K562 (cell line): ENCODE measurements at regions not wholly inside any gene's neighbourhood (a gene's known extent, or its start where the extent isn't known, plus 50 kb on each side); places are given as distances from the start of the nearest gene placed in this dataset.

Experiments used
- ATAC-seq: fragments of 200-7000 bp; cut with Tn5 transposase; 3 replicates; pipeline ENCODE4 v1.9.1; 2020; ENCODE audit warnings: moderate library complexity
- BruUV-seq: library from RNA; stranded (reverse); fragments of 400-500 nt; replicated peaks from 2 replicates; lab custom pipeline; 2021; lab: Mats Ljungman, UMichigan
- CTCF ChIA-PET: fragments of 300-600 bp; formaldehyde crosslinking; extraction: SDS; loops from one replicate; lab custom pipeline; 2021; ENCODE audit warnings: low intra/inter-chr PET ratio; lab: Yijun Ruan, JAX
- POLR2A ChIA-PET: fragments of 300-600, 350-650 bp; sonication (Branson Sonifier 250); formaldehyde crosslinking; extraction: SDS; loops from one replicate; lab custom pipeline; 2021; ENCODE audit warnings: antibody characterized with exemption, inconsistent platforms; lab: Yijun Ruan, JAX
- DNase-seq, 4 experiments: peaks; one replicate each; pipeline versions ENCODE4 v3.0.0 to v3.0.0-alpha.2; 2011 to 2018; ENCODE audit warnings: low spot score in 3 of 4, mixed read lengths in 3 of 4; ENCODE audit errors: extremely low read depth in 1 of 4
- FAIRE-seq: peaks from 2 replicates; lab custom pipeline; 2011; peaks lifted over from hg19 to GRCh38; lab: Jason Lieb, UNC
- H2AFZ ChIP-seq: 2 replicates; pipeline ENCODE4 v1.6.0; 2011; ENCODE audit warnings: low read depth, low read length, control low read depth, inconsistent platforms
- H3K27ac ChIP-seq: fragments of 200-600 bp; 3 replicates; pipeline ENCODE4 v1.8.0; 2011; ENCODE audit warnings: low read depth, mild to moderate bottlenecking, control low read depth, inconsistent platforms, low read length, moderate library complexity, mixed read lengths; ENCODE audit errors: extremely low read depth
- H3K27me3 ChIP-seq, 2 experiments: fragments of 300-600 bp in 1 of 2; 2 replicates in 1 of 2; 3 replicates in 1 of 2; pipeline versions ENCODE4 v1.6.0 to v1.8.0; 2011; ENCODE audit warnings: inconsistent platforms in 2 of 2, low read length in 2 of 2, mild to moderate bottlenecking in 1 of 2, mixed read lengths in 1 of 2, moderate library complexity in 1 of 2; ENCODE audit not compliant: control insufficient read depth in 2 of 2, insufficient read depth in 2 of 2
- H3K36me3 ChIP-seq: fragments of 300-600 bp; 3 replicates; pipeline ENCODE4 v1.8.0; 2011; ENCODE audit warnings: mild to moderate bottlenecking, low read length, inconsistent platforms; ENCODE audit not compliant: control insufficient read depth, insufficient read depth
- H3K4me1 ChIP-seq, 2 experiments: fragments of 200-600 bp in 1 of 2; replicated peaks in 1 of 2; 2 replicates in 1 of 2; 3 replicates in 1 of 2; pipeline versions ENCODE4 v1.5.1 to v1.8.0; 2011; ENCODE audit warnings: inconsistent platforms in 2 of 2, low read length in 2 of 2, mild to moderate bottlenecking in 1 of 2, mixed read lengths in 1 of 2, moderate library complexity in 1 of 2; ENCODE audit not compliant: control insufficient read depth in 2 of 2, insufficient read depth in 2 of 2
- H3K4me2 ChIP-seq: 2 replicates; pipeline ENCODE4 v1.6.1; 2011; ENCODE audit warnings: low read length, control low read depth, inconsistent platforms, mixed read lengths; ENCODE audit not compliant: insufficient read depth
- H3K4me3 ChIP-seq: fragments of 200-600 bp; sonication (generic), shearing (Covaris generic); 2 replicates; pipeline ENCODE4 v1.5.1; 2016; ENCODE audit warnings: control low read depth, inconsistent platforms
- H3K79me2 ChIP-seq: fragments of 200-600 bp; 3 replicates; pipeline ENCODE4 v1.8.0; 2011; ENCODE audit warnings: low read length, inconsistent platforms; ENCODE audit not compliant: control insufficient read depth, insufficient read depth
- H3K9ac ChIP-seq, 2 experiments: 2 replicates each; pipeline versions ENCODE4 v1.6.0 to v1.6.1; 2011; ENCODE audit warnings: low read depth in 2 of 2, low read length in 2 of 2, control low read depth in 1 of 2, inconsistent platforms in 1 of 2, mild to moderate bottlenecking in 1 of 2, mixed read lengths in 1 of 2; ENCODE audit not compliant: insufficient read depth in 1 of 2
- H3K9me1 ChIP-seq: one replicate; pipeline ENCODE4 v1.6.0; 2011; ENCODE audit warnings: inconsistent platforms, mild to moderate bottlenecking, low read length, moderate library complexity; ENCODE audit not compliant: control insufficient read depth, insufficient read depth
- H3K9me3 ChIP-seq: replicated peaks from 2 replicates; pipeline ENCODE4 v1.5.1; 2011; ENCODE audit warnings: low read depth, low read length, inconsistent platforms; ENCODE audit not compliant: control insufficient read depth, insufficient read depth
- H4K20me1 ChIP-seq: replicated peaks from 2 replicates; pipeline ENCODE4 v1.6.1; 2011; ENCODE audit warnings: low read length, inconsistent platforms, mixed read lengths; ENCODE audit not compliant: control insufficient read depth, insufficient read depth
- COPS2 ChIP-seq: fragments of 450-650 bp; conservative IDR thresholded peaks from 2 replicates; pipeline ENCODE4 v1.6.1; 2016; ENCODE audit warnings: mild to moderate bottlenecking, moderate library complexity
- ELF1 ChIP-seq: fragments of 200-800 bp; sonication (Bioruptor generic); IDR thresholded peaks from 2 replicates; pipeline ENCODE4 v1.6.1; 2016; ENCODE audit warnings: missing genetic modification characterization, missing compliant biosample characterization
- NR2C1 ChIP-seq, 2 experiments: fragments of 450-650 bp; IDR thresholded peaks; 2 replicates each; pipeline ENCODE4 v1.6.1; 2017; ENCODE audit warnings: mild to moderate bottlenecking in 2 of 2, antibody characterized with exemption in 1 of 2, inconsistent platforms in 1 of 2, missing compliant biosample characterization in 1 of 2, missing genetic modification characterization in 1 of 2
- RBM25 ChIP-seq: fragments of 200-400 bp; formaldehyde crosslinking; IDR thresholded peaks from 2 replicates; pipeline ENCODE4 v1.6.1; 2018; ENCODE audit warnings: low read length, low read depth, moderate library complexity; ENCODE audit not compliant: severe bottlenecking
- SP1 ChIP-seq: sonication (generic); formaldehyde crosslinking; IDR thresholded peaks from 2 replicates; pipeline ENCODE4 v1.8.1; 2022; ENCODE audit warnings: mild to moderate bottlenecking, missing genetic modification reagents
- TRIM28 ChIP-seq: fragments of 450-650 bp; IDR thresholded peaks from 2 replicates; pipeline ENCODE4 v1.6.1; 2017
- ZNF511 ChIP-seq: sonication (generic); formaldehyde crosslinking; IDR thresholded peaks from 2 replicates; pipeline ENCODE4 v1.8.0; 2022; ENCODE audit warnings: mild to moderate bottlenecking, missing genetic modification reagents
- WGBS: fragments of 100-300 bp; shearing (Covaris generic); methylation state at CpG from one replicate; pipeline ENCODE4 v1.1.6; 2016; ENCODE audit warnings: low coverage, mixed read lengths; ENCODE audit not compliant: insufficient coverage; ENCODE audit errors: missing lambda C conversion rate; 5-methylcytosine and 5-hydroxymethylcytosine counted together
- in situ Hi-C: fragments of 300-500 bp; cut with MboI; formaldehyde crosslinking; loops from 4 replicates; pipeline ENCODE4 v1.15.0; 2018; ENCODE audit warnings: inconsistent platforms, mixed read lengths
- intact Hi-C: fragments of 100-400 bp; cut with micrococcal nuclease; formaldehyde crosslinking; loops from 2 replicates; pipeline ENCODE4 v1.14.2; 2022

DNA sequence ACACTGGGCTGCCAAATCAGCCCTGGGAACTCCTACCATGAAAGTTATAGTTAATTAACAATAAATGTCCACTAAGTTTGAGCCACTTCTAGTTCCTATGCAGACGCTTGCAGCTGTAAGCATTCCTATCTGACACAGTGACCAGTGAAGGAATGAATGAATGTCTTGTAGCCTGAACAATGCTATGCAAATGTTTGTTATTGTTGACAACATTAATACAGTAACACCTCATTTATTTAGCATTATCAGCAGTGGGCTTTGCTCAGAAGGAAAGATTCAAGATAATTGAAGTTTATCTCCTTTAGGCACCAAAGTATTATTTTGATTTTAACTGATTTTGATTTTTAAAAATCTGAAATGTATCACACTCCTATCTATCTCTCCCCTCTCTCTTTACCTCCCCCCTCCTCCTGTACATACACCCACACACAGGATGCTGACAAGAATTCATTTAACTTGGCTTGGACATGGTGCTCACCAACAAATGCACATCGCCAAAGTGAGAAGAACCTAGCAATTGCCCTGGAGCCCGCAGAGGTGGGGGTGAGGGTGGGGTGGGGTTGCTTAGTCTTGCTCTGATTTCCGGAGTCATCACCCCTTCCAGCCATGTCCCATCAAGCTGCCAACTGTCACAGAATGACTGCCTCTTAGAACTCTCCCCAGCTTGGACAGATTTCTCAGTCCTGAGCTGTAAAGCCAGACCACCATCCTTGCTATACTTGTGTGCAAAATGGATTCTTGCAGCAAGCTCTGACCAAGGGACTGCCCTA lies 215.3 kb upstream of the CSF3R start:
- Histone ChIP-seq H2AFZ (no peak overlapping the region), H3K36me3 (no peaks in the 10 kb centered on the region), H3K9me3 (no peaks in the 10 kb centered on the region), H3K4me3 (no peak overlapping the region), H4K20me1 (no peaks in the 10 kb centered on the region; the same call in 1 of the 2 replicates), H3K79me2 (no peaks in the 10 kb centered on the region), H3K4me1 (no peaks in the 10 kb centered on the region), H3K9ac (no peak overlapping the region), H3K27me3 (peaks cover 10 to 30% of the 10 kb centered on the region in 2 experiments; a peak in 4 of 5 replicates), H3K27ac (no peak overlapping the region), H3K4me2 (no peak overlapping the region), H3K9me1 (no peaks in the 10 kb centered on the region)
- no peak for TF ChIP-seq SP1 (CRISPR knock-in tag)
- in situ Hi-C loops, result no loop called here
- intact Hi-C loops, result no loop called here
- ChIA-PET POLR2A (interaction anchor here (0.7 kb wide), 1 partner anchor 555 kb away, joined by 3 read pairs; no protein-coding TSS in a partner anchor), CTCF (no interaction called here)
- FAIRE-seq (no peak), ATAC-seq (no peak), DNase-seq (no peak)
- 1% methylated on average over 4 of the region's 4 CpGs for WGBS
- BruUV-seq, result no TSS peak

GRCh38 chr1:36696261-36696940 lies 213.7 kb upstream of the CSF3R start:
- FAIRE-seq (no peak), ATAC-seq (no peak), DNase-seq (no peak)
- in situ Hi-C loops (no loop called here), intact Hi-C loops (no loop called here)
- Histone ChIP-seq H2AFZ (no peak overlapping the region), H3K9me1 (no peaks in the 10 kb centered on the region), H3K9ac (no peak overlapping the region), H3K36me3 (no peaks in the 10 kb centered on the region), H3K4me2 (no peak overlapping the region), H3K79me2 (no peaks in the 10 kb centered on the region), H4K20me1 (no peaks in the 10 kb centered on the region; the same call in 1 of the 2 replicates), H3K4me3 (no peak overlapping the region), H3K27me3 (peaks cover 4 to 44% of the 10 kb centered on the region in 2 experiments; a peak in 4 of 5 replicates), H3K27ac (no peak overlapping the region), H3K9me3 (no peaks in the 10 kb centered on the region), H3K4me1 (no peaks in the 10 kb centered on the region)
- CTCF ChIA-PET, result no interaction called here
- POLR2A ChIA-PET, result no interaction called here
- BruUV-seq, result no TSS peak
- TF ChIP-seq NR2C1 (IDR thresholded peaks at IDR 0.05), result no peak
- TF ChIP-seq NR2C1 (tag; IDR thresholded peaks at IDR 0.05), result no peak
- TF ChIP-seq ELF1 (tag), result no peak
- TF ChIP-seq ZNF511 (CRISPR knock-in tag), result no peak
- TF ChIP-seq COPS2, result no peak
- no peak for TF ChIP-seq TRIM28
- no peak for TF ChIP-seq RBM25
- 1% methylated on average over 6 of the region's 6 CpGs for WGBS
